Mesenchymal stem cell (in vitro differentiated cells and primary cell): ENCODE measurements at regions not wholly inside any gene's neighbourhood (a gene's known extent, or its start where the extent isn't known, plus 50 kb on each side); places are given as distances from the start of the nearest gene placed in this dataset.

Experiments used
- DNase-seq: peaks from one replicate; pipeline ENCODE4 v3.0.0-alpha.2; 2013
- H2AFZ ChIP-seq: one replicate; pipeline ENCODE4 v1.6.1; 2013; ENCODE audit warnings: low read depth, mild to moderate bottlenecking, control low read depth, inconsistent platforms, low read length, moderate library complexity
- H2AK5ac ChIP-seq: 2 replicates; pipeline ENCODE4 v1.6.1; 2013; ENCODE audit warnings: low read length, moderate library complexity, mild to moderate bottlenecking, inconsistent platforms; ENCODE audit not compliant: severe bottlenecking
- H2BK120ac ChIP-seq: one replicate; pipeline ENCODE4 v1.6.1; 2013; ENCODE audit warnings: low read depth, mild to moderate bottlenecking, inconsistent platforms, low read length, moderate library complexity
- H2BK12ac ChIP-seq, 2 experiments: one replicate each; pipeline ENCODE4 v1.6.1; 2013; ENCODE audit warnings: inconsistent platforms in 2 of 2, low read length in 2 of 2, mild to moderate bottlenecking in 2 of 2, moderate library complexity in 2 of 2, control low read depth in 1 of 2
- H2BK15ac ChIP-seq: one replicate; pipeline ENCODE4 v1.6.1; 2013; ENCODE audit warnings: mild to moderate bottlenecking, low read depth, inconsistent platforms; ENCODE audit not compliant: poor library complexity, severe bottlenecking
- H2BK5ac ChIP-seq: 2 replicates; pipeline ENCODE4 v1.6.1; 2013; ENCODE audit warnings: low read depth, mild to moderate bottlenecking, low read length, control low read depth, inconsistent platforms; ENCODE audit not compliant: poor library complexity, severe bottlenecking
- H3K14ac ChIP-seq, 2 experiments: one replicate each; pipeline ENCODE4 v1.6.1; 2013; ENCODE audit warnings: inconsistent platforms in 2 of 2, low read length in 2 of 2, control low read depth in 1 of 2, mild to moderate bottlenecking in 1 of 2, moderate library complexity in 1 of 2
- H3K18ac ChIP-seq, 2 experiments: one replicate each; pipeline ENCODE4 v1.6.1; 2013; ENCODE audit warnings: inconsistent platforms in 2 of 2, low read length in 2 of 2, control low read depth in 1 of 2, low read depth in 1 of 2, mild to moderate bottlenecking in 1 of 2
- H3K23ac ChIP-seq, 2 experiments: one replicate each; pipeline ENCODE4 v1.6.1; 2013; ENCODE audit warnings: inconsistent platforms in 2 of 2, low read length in 2 of 2, mild to moderate bottlenecking in 2 of 2, moderate library complexity in 2 of 2, control low read depth in 1 of 2
- H3K27ac ChIP-seq: 2 replicates; pipeline ENCODE4 v1.5.1; 2013; ENCODE audit warnings: mild to moderate bottlenecking, moderate library complexity, low read length, control low read depth, inconsistent platforms; ENCODE audit not compliant: poor library complexity, severe bottlenecking
- H3K27me3 ChIP-seq, 2 experiments: 2 replicates each; pipeline versions ENCODE4 v1.6.1 to v1.7.0; 2013; ENCODE audit warnings: low read length in 2 of 2, mild to moderate bottlenecking in 2 of 2, moderate library complexity in 2 of 2, control low read depth in 1 of 2, inconsistent platforms in 1 of 2; ENCODE audit not compliant: control insufficient read depth in 1 of 2, insufficient read depth in 1 of 2
- H3K36me3 ChIP-seq, 2 experiments: 2 replicates each; pipeline versions ENCODE4 v1.6.1 to v1.7.0; 2013; ENCODE audit warnings: low read length in 2 of 2, control low read depth in 1 of 2, inconsistent platforms in 1 of 2, low read depth in 1 of 2, mild to moderate bottlenecking in 1 of 2; ENCODE audit not compliant: insufficient read depth in 2 of 2, control insufficient read depth in 1 of 2
- H3K4ac ChIP-seq, 2 experiments: one replicate each; pipeline ENCODE4 v1.6.1; 2013; ENCODE audit warnings: inconsistent platforms in 2 of 2, low read length in 2 of 2, mild to moderate bottlenecking in 2 of 2, moderate library complexity in 2 of 2, control low read depth in 1 of 2, low read depth in 1 of 2
- H3K4me1 ChIP-seq: 2 replicates; pipeline ENCODE4 v1.6.1; 2013; ENCODE audit warnings: low read depth, low read length, control low read depth; ENCODE audit not compliant: control insufficient read depth, insufficient read depth
- H3K4me2 ChIP-seq: 2 replicates; pipeline ENCODE4 v1.6.1; 2013; ENCODE audit warnings: low read length, mild to moderate bottlenecking, inconsistent platforms; ENCODE audit not compliant: poor library complexity, severe bottlenecking
- H3K4me3 ChIP-seq, 2 experiments: 2 replicates each; pipeline versions ENCODE4 v1.5.1 to v1.7.0; 2013; ENCODE audit warnings: low read length in 2 of 2, mild to moderate bottlenecking in 2 of 2, control low read depth in 1 of 2, low read depth in 1 of 2; ENCODE audit not compliant: insufficient read depth in 1 of 2
- H3K79me1 ChIP-seq: replicated peaks from 2 replicates; pipeline ENCODE4 v1.6.1; 2013; ENCODE audit warnings: mild to moderate bottlenecking, control low read depth, low read length, inconsistent platforms; ENCODE audit not compliant: poor library complexity, severe bottlenecking
- H3K9ac ChIP-seq: 2 replicates; pipeline ENCODE4 v1.7.0; 2013; ENCODE audit warnings: mild to moderate bottlenecking, low read length, moderate library complexity
- H3K9me3 ChIP-seq: 2 replicates; pipeline ENCODE4 v1.7.0; 2013; ENCODE audit warnings: mild to moderate bottlenecking, low read length; ENCODE audit not compliant: control insufficient read depth
- H4K8ac ChIP-seq: one replicate; pipeline ENCODE4 v1.6.1; 2013; ENCODE audit warnings: inconsistent platforms, mild to moderate bottlenecking, low read length, moderate library complexity
- H4K91ac ChIP-seq: one replicate; pipeline ENCODE4 v1.6.1; 2013; ENCODE audit warnings: mild to moderate bottlenecking, low read length, inconsistent platforms
- WGBS: methylation state at CpG from one replicate; pipeline ENCODE4 v1.1.7; 2013; ENCODE audit warnings: mixed read lengths; 5-methylcytosine and 5-hydroxymethylcytosine counted together

- no peaks in the 10 kb centered on the region for H3K36me3 ChIP-seq
- peak; percentile 20 for DNase-seq
- peak overlapping the region in 1 of 2 experiments; percentile 79 for H3K4ac ChIP-seq
- no peaks in the 10 kb centered on the region for H3K4me1 ChIP-seq
- H3K27me3 ChIP-seq = no peaks in the 10 kb centered on the region
- H3K79me1 ChIP-seq = no peaks in the 10 kb centered on the region
- no peak overlapping the region for H3K9ac ChIP-seq
- H3K23ac ChIP-seq = no peak overlapping the region
- H2BK15ac ChIP-seq = no peak overlapping the region
- peak overlapping the region in 1 of 2 experiments; percentile 48 for H3K18ac ChIP-seq
- WGBS = 76% methylated on average over 3 of the region's 4 CpGs
- H3K14ac ChIP-seq = no peak overlapping the region
- no peak overlapping the region for H2AFZ ChIP-seq
- H2BK5ac ChIP-seq = peak overlapping the region; percentile 46
- no peak overlapping the region for H3K4me2 ChIP-seq
- H4K8ac ChIP-seq = no peak overlapping the region
- H2BK12ac ChIP-seq = peak overlapping the region in 1 of 2 experiments; percentile 89
- no peak overlapping the region for H2AK5ac ChIP-seq
- H2BK120ac ChIP-seq = no peak overlapping the region
- H4K91ac ChIP-seq = no peak overlapping the region
- no peak overlapping the region for H3K27ac ChIP-seq
- no peaks in the 10 kb centered on the region for H3K9me3 ChIP-seq
- H3K4me3 ChIP-seq = no peak overlapping the region
Observed at GRCh38 chr13:76522083-76522755, 364.0 kb downstream of the KCTD12 start.

- H2BK12ac ChIP-seq = no peak overlapping the region
- no peak overlapping the region for H2AK5ac ChIP-seq
- no peak overlapping the region for H3K4me2 ChIP-seq
- H3K9me3 ChIP-seq = no peaks in the 10 kb centered on the region
- no peak overlapping the region for H2BK5ac ChIP-seq
- H3K4ac ChIP-seq = no peak overlapping the region
- no peaks in the 10 kb centered on the region for H3K79me1 ChIP-seq
- no peak overlapping the region for H3K9ac ChIP-seq
- H3K4me3 ChIP-seq = no peak overlapping the region
- no peak overlapping the region for H2AFZ ChIP-seq
- no peak overlapping the region for H3K23ac ChIP-seq
- no peak overlapping the region for H3K18ac ChIP-seq
- H3K36me3 ChIP-seq = no peaks in the 10 kb centered on the region
- 100% methylated on average over 6 of the region's 7 CpGs for WGBS
- no peak for DNase-seq
- H3K4me1 ChIP-seq = peaks cover 4% of the 10 kb centered on the region
- H3K27me3 ChIP-seq = no peaks in the 10 kb centered on the region
- H2BK15ac ChIP-seq = no peak overlapping the region
- no peak overlapping the region for H4K91ac ChIP-seq
- H3K14ac ChIP-seq = no peak overlapping the region
- no peak overlapping the region for H2BK120ac ChIP-seq
- H3K27ac ChIP-seq = no peak overlapping the region
- H4K8ac ChIP-seq = no peak overlapping the region
Observed at GRCh38 chr13:76519685-76520084, 366.5 kb downstream of the KCTD12 start.

- Histone ChIP-seq H3K4ac (peak overlapping the region in 1 of 2 experiments; percentile 41), H3K18ac (peak overlapping the region in 1 of 2 experiments; percentile 2), H3K9ac (peak overlapping the region; percentile 56), H2BK15ac (no peak overlapping the region), H2BK12ac (no peak overlapping the region), H3K79me1 (no peaks in the 10 kb centered on the region), H2AK5ac (no peak overlapping the region), H4K8ac (no peak overlapping the region), H2AFZ (no peak overlapping the region), H2BK5ac (peak overlapping the region; percentile 61), H3K4me1 (peaks cover 4% of the 10 kb centered on the region), H3K14ac (no peak overlapping the region), H4K91ac (no peak overlapping the region), H3K27me3 (no peaks in the 10 kb centered on the region), H3K27ac (peak overlapping the region; percentile 76), H3K4me3 (no peak overlapping the region), H3K4me2 (no peak overlapping the region), H2BK120ac (no peak overlapping the region), H3K9me3 (no peaks in the 10 kb centered on the region), H3K36me3 (no peaks in the 10 kb centered on the region), H3K23ac (no peak overlapping the region)
- DNase-seq = peak; percentile 13
Observed at GRCh38 chr13:76516586-76516985, 369.6 kb downstream of the KCTD12 start.

- Histone ChIP-seq H2AK5ac (no peak overlapping the region), H3K23ac (no peak overlapping the region), H3K9me3 (no peaks in the 10 kb centered on the region), H3K4me3 (no peak overlapping the region), H3K27me3 (no peaks in the 10 kb centered on the region), H4K8ac (no peak overlapping the region), H3K9ac (peak overlapping the region; percentile 56), H3K27ac (peak overlapping the region; percentile 76), H3K4me2 (peak overlapping the region; percentile 49), H3K18ac (no peak overlapping the region), H3K36me3 (no peaks in the 10 kb centered on the region), H3K79me1 (no peaks in the 10 kb centered on the region), H2BK12ac (no peak overlapping the region), H3K4me1 (peaks cover 4% of the 10 kb centered on the region), H2BK5ac (no peak overlapping the region), H2BK120ac (peak overlapping the region; percentile 27), H4K91ac (no peak overlapping the region), H3K4ac (no peak overlapping the region), H2BK15ac (no peak overlapping the region), H3K14ac (no peak overlapping the region), H2AFZ (no peak overlapping the region)
- peak; percentile 82 for DNase-seq
- WGBS = 19% methylated on average over 1 of the region's 1 CpG
Observed at GRCh38 chr13:76516013-76516412, 370.2 kb downstream of the KCTD12 start.
